HUDEP-2 (cell line): ENCODE measurements at regions not wholly inside any gene's neighbourhood (a gene's known extent, or its start where the extent isn't known, plus 50 kb on each side); places are given as distances from the start of the nearest gene placed in this dataset.

Experiments used
- DNase-seq, 76 experiments: peaks; one replicate each; lab custom pipeline; 2025; ENCODE audit not compliant: unreplicated experiment in 76 of 76; lab: John Stamatoyannopoulos, UW

DNA sequence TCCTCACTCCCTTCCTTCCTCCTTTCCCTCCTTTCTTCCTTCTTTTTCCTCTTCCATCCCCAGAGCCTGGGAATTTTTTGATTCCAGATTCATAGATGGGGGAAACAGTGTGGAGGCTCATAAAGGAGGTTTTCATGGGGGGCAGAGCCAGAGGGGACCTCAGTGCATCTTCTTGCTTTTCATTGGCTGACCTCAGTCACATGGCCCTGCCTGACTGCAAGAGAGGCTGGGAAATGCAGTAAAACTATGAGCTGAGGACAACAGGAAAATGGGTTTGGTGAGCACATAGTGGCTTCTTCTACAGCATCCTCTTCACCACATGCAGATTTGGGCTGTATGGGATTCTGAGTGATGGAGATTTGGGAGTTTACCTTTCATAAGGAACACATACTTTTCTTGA is 437.1 kb upstream of the TBX3 start:
- DNase-seq: no peak

DNA sequence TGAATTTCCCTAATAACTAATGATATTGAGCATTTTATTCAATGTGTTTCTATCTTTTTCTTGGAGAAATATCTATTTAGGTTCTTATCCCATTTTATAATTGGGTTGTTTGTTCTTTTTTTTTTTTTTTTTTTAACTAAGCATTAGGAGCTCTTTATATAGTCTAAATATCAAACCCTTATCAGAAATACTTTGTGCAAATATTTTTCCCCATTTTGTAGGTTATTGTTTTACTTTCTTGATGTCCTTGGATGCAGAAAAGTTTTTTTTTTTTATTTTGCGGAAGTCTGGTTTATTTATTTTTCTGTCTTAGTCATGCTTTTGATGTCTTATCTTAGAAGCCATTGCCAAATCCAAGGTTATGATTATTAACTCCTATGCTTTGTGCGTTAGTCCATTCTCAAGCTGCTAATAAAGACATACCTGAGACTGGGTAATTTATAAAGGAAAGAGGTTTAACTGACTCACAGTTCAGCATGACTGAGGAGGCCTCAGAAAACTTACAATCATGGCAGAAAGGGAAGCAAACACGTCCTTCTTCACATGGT is 434.3 kb upstream of the TBX3 start:
- DNase-seq: no peak

DNA sequence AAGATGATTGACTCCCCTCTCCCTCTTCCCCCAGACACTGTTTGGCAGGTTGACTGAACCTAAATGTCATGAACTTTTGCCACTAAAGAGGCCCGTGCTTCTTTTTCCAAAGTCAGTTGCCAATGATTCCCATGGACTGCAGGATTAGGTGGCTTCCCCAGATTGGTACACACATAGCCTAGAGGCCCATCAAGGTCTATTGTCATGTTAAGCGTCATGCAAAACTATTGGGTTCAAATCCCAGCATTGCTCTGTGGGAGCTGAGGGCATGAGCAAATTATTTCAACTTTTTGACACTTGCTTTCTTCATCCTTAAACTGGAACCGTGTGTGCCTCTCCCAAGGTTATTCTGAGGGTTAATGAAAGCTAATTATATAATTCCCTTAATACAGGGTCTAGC is 430.2 kb upstream of the TBX3 start:
- DNase-seq: no peak

DNA sequence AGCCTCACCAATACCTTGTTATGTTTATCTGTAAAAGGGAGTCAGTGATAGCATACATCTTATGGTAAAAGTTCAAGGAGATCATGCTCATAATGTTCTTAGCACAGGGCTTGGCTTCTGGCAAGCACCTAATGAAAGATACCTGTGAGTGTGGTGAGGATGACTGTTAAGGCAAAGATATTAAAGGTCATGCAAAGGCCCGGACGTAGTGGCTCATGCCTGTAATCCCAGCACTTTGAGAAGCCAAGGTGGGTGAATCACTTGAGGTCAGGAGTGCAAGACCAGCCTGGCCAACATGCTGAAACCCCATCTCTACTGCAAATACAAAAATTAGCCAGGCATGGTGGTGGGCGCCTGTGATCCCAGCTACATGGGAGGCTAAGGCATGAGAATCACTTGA is 425.9 kb upstream of the TBX3 start:
- DNase-seq: no peak

DNA sequence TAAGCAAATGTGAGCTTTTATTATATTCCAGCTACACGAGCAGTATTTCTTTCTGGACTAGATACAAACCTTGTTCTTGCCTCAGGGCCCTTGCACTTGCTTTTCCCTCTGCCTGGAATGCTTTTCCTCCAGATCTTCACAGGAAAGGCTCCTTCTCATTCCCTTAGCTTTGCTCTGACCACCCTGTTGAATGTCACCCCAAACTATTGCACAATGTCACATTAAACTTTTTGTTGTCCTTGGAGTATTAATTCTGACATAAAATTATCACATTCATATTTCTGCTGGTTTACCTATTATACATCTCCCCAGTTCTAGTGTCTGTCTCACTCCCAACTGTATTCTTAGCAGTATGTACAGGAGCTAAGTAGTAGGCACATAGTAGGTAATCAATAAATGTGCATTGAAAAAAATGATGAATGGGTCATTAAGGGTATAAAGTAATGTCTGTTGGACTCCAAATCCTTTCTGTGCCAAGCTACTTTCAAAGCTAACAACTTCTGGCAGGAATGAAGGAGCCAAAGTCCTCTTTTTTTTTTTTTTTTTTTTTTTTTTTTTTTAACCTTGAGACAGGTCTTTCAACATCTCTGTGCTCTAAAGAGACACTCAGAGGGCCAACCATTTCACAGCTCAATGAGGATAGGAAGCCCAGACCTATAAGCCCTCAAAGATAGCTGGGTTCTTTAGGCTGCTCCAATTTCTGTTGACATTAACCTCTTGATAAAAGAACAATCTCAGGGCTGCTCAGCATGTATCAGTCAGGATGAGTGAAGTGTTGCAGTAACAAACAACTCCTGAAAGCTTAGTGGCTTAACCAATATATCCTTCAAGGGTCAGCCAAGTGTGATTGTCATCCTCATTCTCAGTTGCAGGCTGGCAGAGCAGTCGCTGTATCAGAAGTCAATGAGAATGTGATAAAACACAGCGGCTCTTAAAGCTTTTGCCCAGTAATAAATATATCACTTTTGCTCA is 424.4 kb upstream of the TBX3 start:
- no peak for DNase-seq

DNA sequence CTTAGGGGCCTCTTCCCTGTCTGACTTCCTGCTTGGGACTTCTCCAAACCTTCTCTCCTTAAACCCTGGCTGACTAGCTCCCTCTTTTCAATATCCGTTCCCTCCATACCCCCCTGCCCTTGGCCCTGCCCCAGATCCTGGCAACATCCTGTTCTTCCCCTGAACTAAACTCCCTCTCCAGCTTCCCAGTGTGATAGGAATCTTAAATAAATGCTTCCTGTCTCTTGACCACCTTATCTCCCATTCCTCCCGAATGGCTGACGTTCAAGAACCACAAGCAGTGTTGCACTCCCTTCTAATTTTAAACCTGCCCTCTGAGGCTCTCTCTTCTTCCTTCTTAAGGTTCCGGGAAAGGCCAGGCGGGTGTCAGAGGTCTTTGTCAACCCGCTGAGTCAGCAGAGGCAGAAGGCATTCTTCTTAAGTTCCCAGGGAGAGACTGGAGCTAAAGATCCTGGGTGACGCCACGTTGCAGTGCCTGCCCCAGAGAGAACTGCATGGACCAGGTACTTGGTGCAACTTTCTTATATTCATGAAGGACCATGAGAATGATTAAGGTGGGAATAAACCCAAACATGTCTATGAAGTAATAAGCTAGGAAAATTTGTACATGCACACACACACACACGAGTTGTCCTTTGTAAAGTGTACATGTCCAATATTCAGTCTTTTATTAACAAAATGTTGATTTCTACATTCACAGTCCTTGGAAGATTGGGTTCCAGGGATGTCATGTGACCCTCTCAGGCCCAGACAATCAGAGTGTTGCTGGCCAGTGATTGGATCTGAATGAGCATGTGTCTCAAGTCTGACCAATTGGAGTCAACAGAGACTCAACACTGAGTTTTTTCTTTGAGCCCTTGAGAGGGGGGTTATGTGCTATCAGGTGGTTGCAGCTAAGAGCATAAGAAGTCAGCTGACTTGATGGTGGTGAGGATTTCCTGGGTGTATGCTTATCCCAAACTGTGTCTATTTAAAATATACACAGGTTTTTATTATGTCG is 420.2 kb upstream of the TBX3 start:
- no peak for DNase-seq

DNA sequence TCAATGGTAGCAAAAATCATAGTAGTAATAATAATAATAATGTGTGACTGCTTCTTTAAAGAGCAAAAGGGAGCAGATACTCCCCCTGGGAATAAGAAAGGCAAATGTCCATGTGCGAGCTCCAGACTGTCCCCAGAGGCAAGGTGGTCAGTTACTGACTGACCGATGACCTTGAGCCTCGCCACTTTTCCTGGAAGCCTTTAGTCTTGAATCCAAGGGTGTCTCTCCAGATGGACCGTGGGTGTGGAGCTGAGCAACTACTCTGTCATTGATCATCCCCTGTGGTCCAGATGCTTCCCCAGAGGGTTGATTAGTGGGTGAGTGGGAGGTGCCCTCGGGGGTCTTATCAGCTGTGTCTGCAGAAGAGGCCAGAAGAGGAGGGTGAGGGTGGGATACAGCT is 418.5 kb upstream of the TBX3 start:
- DNase-seq: no peak

DNA sequence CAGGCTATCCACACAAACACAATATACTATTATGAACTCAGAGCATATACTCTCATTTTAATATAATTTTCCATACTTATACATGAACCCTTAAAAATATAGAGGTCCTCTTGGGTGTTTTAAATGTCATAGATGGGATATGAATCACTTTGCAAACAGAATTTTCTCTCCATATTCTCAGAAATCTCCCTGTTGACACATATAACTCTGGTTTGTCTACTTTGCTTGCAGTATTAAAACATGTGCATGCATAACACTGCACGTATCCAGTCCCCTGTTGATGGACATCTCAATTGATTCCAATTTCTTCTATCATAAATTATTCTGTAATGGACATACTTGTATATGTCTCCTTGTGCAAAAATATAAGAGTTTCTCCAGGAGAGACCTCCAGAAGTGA is 417.5 kb upstream of the TBX3 start:
- DNase-seq: no peak

DNA sequence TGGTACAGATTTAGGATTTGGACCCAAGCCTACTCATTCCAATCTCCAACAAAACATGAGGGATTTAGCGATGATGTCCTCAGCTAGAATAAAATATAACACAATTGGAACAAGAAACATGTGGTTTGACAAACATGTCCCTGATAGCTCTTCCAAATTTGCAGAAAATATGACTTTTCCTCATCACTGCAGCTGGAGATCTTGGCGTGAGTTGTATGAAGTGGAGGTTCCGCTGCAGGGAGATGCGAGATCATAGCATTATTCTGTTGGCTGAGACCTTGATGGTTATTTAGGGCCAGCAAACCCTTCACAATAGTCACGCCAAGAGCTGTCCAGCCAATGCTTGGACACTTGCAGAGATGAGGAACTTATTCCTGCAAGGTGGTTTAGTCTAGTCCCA is 413.4 kb upstream of the TBX3 start:
- no peak for DNase-seq

DNA sequence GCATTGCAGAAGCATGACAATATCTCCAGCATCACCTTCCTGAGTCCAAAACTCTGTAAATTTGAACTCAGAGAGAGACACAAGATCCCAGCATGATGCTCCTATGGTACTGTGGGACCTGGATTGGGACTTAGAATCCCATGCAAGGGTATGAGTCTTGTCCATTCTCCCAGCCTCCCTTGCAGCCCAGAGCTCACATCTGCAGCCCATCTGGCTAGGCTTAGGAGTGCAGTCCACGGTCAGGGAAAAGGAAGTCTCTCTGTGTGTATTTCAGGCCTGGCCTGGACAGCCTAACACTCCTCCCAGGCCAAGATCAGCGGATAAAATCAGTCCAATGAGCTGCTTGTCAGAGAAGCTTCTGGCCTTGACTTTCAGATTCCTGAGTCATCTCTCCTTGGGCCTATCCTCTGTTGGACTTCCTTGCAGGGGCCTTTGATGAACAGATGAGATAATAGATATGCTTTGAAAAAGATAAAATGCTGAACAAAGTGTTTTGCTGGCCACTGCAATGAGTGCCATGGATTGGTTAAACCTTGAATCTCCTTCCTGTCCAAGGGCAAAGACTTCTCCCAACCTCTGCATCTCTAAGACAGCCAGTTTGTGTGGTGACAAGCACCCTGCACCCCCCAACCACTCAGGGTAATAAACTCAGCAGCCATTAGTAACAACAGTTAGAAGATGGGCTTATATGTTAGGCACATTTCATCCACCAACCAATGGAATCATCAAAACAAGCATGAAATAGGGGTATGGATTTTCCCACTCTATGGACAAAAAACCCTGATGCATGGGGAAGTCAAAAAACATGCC is 412.8 kb upstream of the TBX3 start:
- no peak for DNase-seq

DNA sequence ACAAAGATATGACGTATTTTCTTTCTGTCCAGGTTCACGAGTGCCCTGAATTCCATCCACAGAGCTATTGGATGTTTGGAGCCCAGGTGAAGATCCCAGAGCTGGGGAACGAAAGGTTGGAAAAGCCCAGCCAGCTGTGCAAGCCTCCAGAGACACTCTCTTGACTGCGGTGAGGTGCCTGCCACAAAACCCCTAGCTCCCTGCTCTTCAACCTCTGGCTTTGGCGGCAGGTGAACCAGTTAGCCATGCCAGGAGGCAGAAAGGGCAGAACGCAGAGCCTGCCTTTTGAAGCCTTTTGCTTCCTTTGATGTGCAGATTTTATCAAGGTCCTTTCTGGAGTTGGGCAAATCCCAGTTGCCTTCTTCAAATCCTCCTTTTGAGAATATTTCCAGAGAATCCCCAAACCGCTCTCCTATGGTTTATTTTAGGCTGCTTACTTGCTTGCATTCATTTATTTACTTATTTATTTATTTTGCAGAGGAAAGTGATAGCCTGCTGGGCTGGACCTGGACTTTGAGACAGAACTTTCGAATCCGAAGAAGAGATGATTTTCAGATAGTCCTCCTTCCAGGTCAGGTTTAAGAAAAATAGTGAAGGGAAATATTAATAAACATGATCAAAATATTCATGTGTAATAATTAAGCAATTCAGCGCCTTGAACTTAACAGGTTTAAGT is 411.2 kb upstream of the TBX3 start:
- DNase-seq: no peak

DNA sequence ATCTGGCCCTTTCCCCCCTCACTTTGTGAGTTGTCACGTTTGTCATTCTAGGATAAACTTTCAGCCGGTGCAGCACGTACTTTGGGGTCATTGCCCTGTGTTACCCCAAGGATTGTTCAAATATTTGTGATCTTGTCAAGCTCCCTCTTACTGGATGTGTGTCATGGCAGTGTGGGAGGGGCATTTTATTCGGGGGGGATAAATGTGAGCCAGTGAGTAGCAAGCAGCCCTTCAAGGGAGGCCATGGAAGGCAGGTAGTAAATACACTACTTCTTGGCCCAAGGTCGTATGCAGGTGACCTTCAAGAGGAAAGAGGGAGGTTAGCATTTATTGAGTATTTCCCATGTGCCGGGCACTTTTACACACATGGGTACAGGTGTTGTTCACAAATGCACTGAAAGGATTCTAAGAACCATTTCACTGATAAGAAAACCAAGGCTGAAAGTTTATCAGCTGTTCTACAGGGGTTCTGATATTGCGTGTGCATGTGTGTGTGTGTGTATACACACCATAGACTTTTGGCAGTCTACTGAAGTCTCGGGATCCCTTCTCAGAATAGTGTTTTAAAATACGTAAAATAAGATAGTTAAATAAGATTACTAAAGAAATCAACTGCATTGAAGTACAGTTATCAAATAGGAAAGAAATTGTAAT is 410.3 kb upstream of the TBX3 start:
- no peak for DNase-seq

DNA sequence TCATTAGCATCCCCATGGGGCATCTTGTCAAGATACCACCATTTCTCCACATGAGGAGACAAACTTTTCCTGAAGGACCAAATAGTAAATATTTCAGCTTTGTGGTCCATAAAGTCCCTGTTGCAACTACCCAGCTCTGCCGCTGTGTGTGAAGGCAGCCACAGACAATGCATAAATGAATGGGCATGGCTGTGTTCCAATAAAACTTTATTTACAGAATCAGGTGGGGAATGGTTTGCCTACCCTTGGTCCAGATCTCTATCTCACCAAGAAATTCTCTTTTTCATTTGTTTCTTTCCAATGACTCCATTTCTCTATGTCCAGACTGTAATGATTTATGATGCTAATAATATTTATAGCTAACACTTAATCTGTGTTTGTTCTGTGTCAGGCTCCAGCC is 409.3 kb upstream of the TBX3 start:
- DNase-seq: no peak

DNA sequence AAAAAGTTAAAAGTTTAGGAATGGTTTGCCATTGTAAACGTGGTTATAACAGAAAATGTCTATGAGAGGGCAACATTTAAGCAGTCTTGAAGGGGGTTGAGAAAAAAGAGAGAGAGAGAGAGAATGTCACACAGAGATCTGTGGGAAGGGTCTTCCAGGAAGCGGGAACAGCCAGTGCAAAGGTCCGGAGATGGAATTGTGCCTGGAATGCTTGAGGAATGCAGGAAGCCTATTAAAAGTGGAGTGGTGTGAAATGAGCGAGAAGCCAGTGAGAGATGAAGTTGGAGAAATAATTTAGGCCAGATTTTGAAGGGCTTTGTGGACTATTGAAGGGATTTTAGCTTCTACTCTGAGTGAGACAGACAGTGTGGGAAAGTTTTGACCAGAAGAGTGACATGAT is 406.8 kb upstream of the TBX3 start:
- no peak for DNase-seq

DNA sequence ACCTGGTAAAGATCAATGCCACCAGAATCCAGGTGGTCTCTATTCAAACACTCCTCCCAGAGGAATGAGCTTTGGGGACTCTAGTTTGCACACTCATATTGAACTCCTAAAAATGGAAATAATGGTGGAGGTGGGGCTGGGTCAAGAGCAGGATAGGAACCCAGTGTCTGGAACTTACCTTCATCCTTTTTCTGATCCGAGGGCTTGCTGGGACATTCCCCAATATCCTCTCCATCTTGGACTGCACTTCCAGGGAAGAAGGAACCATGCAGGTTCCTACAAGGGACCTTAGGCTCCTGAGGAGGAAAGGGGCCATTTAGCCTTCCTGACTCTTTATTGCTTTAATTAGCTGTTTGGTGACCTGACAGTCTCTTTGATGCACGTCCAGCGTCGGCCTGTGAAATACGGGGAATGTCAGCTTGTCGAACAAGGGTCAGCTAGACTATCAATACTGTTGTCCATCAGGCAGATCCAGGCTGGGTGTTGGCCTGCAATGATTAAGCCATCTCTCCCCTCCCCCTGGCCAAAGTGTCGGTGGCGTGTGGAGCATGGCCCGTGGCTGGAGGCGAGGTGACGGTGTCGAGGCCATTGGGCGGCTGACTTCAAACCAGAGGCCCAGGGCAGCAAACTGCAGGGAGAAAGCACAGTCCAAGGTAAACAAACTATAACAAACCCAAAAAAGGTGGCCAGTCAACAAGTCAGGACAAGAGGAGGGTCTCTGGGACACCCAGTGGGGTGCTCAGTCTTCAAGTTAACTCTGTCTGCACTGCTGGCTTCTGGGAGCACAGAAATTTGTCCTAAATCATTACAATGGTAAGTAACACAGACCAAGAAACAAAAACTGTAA is 405.2 kb upstream of the TBX3 start:
- DNase-seq: no peak

DNA sequence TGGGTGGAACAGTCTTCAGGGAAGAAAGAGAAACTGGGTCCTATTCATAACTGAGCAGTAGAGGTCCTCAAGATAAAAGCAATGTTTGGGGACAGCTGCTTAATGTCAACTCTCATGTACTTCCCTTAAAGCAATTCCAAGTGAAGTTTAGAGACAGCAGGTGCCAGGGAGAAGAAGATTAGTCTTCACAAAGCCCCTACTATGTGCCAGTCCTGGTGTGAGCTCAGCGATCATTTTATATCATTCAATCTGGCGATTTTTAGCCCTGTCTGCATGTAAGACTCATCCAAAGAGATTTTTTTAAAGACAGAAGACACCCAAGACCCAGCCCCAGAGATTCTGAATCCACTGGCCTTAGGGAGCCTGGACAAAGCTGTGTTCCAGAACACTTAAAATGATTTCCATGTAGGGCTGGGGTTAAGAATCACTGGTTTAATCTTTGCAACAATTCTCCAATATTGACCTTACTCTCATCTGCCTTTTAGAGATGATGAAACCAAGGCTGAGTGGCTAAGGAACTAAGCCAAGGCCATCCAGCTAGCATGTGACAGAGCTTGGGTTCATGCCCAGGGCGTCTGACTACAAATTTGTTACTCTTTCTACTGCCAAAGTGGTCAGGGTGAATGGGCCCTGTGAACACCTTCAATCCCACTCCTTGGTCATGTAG is 404.5 kb upstream of the TBX3 start:
- DNase-seq: no peak

DNA sequence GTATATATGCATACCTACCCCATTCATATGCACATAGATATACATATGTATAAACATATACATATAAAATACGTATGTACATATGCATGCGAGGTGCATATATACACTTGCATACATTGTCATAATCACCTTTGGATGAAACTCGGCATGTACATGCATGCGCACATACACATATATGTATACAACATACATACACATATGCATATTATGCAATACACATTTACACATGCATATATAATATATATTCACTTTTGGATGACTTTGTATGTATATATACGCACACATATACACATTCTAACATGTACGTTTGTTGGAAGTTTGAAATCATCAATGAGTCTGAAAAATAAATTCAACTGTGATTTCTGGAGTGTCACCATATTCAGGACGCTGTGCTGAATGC is 401.6 kb upstream of the TBX3 start:
- DNase-seq: no peak

DNA sequence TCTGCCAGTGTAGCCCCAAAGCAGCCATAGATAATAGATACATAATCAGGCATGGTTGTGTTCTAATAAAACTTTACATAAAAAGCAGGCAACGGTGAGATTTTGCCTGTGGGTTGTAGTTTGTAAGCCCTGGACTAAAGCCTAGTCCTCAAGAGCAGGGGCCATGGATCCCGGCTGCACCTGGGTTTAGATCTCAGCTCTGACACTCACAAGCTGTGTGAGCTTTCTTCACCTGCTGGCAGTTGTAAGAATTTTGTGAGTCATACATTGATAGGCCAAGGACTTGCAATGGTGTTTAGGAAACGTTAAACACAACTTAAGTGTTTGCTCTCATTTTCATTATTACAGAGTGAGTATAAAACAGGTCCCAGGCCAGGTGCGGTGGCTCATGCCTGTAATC is 395.8 kb upstream of the TBX3 start:
- DNase-seq: no peak
